Cardiac muscle cell (in vitro differentiated cells and primary cell): ENCODE measurements at regions not wholly inside any gene's neighbourhood (a gene's known extent, or its start where the extent isn't known, plus 50 kb on each side); places are given as distances from the start of the nearest gene placed in this dataset.
A peak's percentile ranks its signal among the peaks of the same experiment; 100 is the strongest.

Experiments
- DNase-seq, 2 donors: peaks; one replicate each; pipeline versions ENCODE4 v3.0.0 to v3.0.0-alpha.2; 2010 to 2017; ENCODE audit warnings: low read depth in 1 of 2, low spot score in 1 of 2
- H3K27ac ChIP-seq: fragments of 200-600 bp; sonication (generic); 2 replicates; pipeline ENCODE4 v1.5.1; 2016
- H3K27me3 ChIP-seq: fragments of 200-600 bp; sonication (generic); 2 replicates; pipeline ENCODE4 v1.6.0; 2016; ENCODE audit warnings: control low read depth
- H3K36me3 ChIP-seq: fragments of 200-600 bp; sonication (generic); 2 replicates; pipeline ENCODE4 v1.5.1; 2016; ENCODE audit warnings: control low read depth
- H3K4me1 ChIP-seq: fragments of 200-600 bp; sonication (generic); 2 replicates; pipeline ENCODE4 v1.8.1; 2017; ENCODE audit warnings: low read depth, mild to moderate bottlenecking, mixed run types
- H3K4me3 ChIP-seq: fragments of 200-600 bp; sonication (generic); 2 replicates; pipeline ENCODE4 v1.5.1; 2016; ENCODE audit warnings: mild to moderate bottlenecking
- H3K9me3 ChIP-seq: fragments of 200-600 bp; sonication (generic); 2 replicates; pipeline ENCODE4 v1.5.1; 2017; ENCODE audit warnings: low read depth, mild to moderate bottlenecking, control low read depth
- CTCF ChIP-seq: IDR thresholded peaks from 2 replicates; pipeline ENCODE4 v1.5.1; 2012; ENCODE audit warnings: low read depth, mild to moderate bottlenecking, low read length

GRCh38 chr10:131569851-131570715 is 258.6 kb upstream of the TCERG1L start:
- Histone ChIP-seq H3K27ac (no peak overlapping the region), H3K4me3 (no peak overlapping the region), H3K4me1 (no peaks in the 10 kb centered on the region), H3K9me3 (no peaks in the 10 kb centered on the region), H3K27me3 (no peaks in the 10 kb centered on the region), H3K36me3 (no peaks in the 10 kb centered on the region)
- no peak for TF ChIP-seq CTCF
- peak in 1 of 2 donors; percentile 28 for DNase-seq

- DNase-seq: no peak
Measured at GRCh38 chr10:131570716-131571307, 259.3 kb upstream of the TCERG1L start.

GRCh38 chr10:131571346-131571745 is 259.8 kb upstream of the TCERG1L start:
- Histone ChIP-seq H3K9me3 (no peaks in the 10 kb centered on the region), H3K4me1 (no peaks in the 10 kb centered on the region), H3K27ac (no peak overlapping the region), H3K4me3 (no peak overlapping the region), H3K36me3 (no peaks in the 10 kb centered on the region), H3K27me3 (no peaks in the 10 kb centered on the region)
- TF ChIP-seq CTCF: no peak
- DNase-seq: no peak

More at GRCh38 chr10:131570716-131571307, 259.3 kb upstream of the TCERG1L start:
- H3K4me1 ChIP-seq: no peaks in the 10 kb centered on the region
- H3K4me3 ChIP-seq: no peak overlapping the region
- H3K36me3 ChIP-seq: no peaks in the 10 kb centered on the region
- no peak for TF ChIP-seq CTCF
- H3K9me3 ChIP-seq: no peaks in the 10 kb centered on the region
- H3K27ac ChIP-seq: no peak overlapping the region
- no peaks in the 10 kb centered on the region for H3K27me3 ChIP-seq

- TF ChIP-seq CTCF: no peak
- H3K4me3 ChIP-seq: no peak overlapping the region
- H3K27me3 ChIP-seq: no peaks in the 10 kb centered on the region
- H3K9me3 ChIP-seq: no peaks in the 10 kb centered on the region
- no peaks in the 10 kb centered on the region for H3K4me1 ChIP-seq
- no peaks in the 10 kb centered on the region for H3K36me3 ChIP-seq
- no peak for DNase-seq
- H3K27ac ChIP-seq: no peak overlapping the region
Measured at GRCh38 chr10:131571865-131572264, 260.3 kb upstream of the TCERG1L start.

- Histone ChIP-seq H3K36me3 (no peaks in the 10 kb centered on the region), H3K4me3 (no peak overlapping the region), H3K27ac (no peak overlapping the region), H3K27me3 (no peaks in the 10 kb centered on the region), H3K9me3 (no peaks in the 10 kb centered on the region), H3K4me1 (no peaks in the 10 kb centered on the region)
- DNase-seq: no peak
- no peak for TF ChIP-seq CTCF
Measured at GRCh38 chr10:131573256-131573655, 261.7 kb upstream of the TCERG1L start.
